ENCODE measurements at regions not wholly inside any gene's neighbourhood (a gene's known extent, or its start where the extent isn't known, plus 50 kb on each side); places are given as distances from the start of the nearest gene placed in this dataset.
"Not testable (repeated sequence)": the region's sequence is repeated elsewhere in the genome, so short reads cannot be mapped to it uniquely, and the experiment has no call there.

DNA sequence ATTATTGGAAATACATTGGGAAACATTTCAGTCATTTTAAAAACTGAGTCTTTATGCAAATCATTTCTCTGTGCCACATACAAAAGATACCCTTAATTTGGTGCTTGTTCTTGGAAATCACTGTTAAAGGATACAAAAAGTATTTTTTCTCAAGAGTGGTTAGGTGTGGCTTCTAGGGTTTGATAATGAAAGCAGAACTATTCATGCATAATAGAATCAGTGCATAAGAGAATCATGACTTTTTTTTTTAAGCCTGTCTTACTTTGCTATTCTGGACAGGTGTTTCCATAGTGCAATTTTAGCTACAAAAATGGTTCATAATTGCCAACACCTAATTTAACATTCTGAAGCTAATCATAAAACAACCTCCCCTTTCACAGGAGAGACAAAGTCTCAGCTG is 233.0 kb upstream of the NRIP1 start:
- no peak for DNase-seq (ENCODE audit: low spot score)
- no peak for TF ChIP-seq CTCF (IDR thresholded peaks at IDR 0.05; ENCODE audit: extremely low read depth, insufficient read depth, missing control alignments)
- in situ Hi-C loops (cut with MboI; ENCODE audit: low pct_unique_long_range_greater_than_20kb, low sequenced_read_pairs, unreplicated experiment): no loop called here

- no peak for TF ChIP-seq CTCF (IDR thresholded peaks at IDR 0.05; ENCODE audit: extremely low read depth, insufficient read depth, missing control alignments)
- DNase-seq (ENCODE audit: low spot score): no peak
Measured at GRCh38 chr21:15298306-15298705, 233.5 kb upstream of the NRIP1 start.

GRCh38 chr21:15298755-15299154 is 234.0 kb upstream of the NRIP1 start:
- in situ Hi-C loops (cut with MboI; ENCODE audit: low pct_unique_long_range_greater_than_20kb, low sequenced_read_pairs, unreplicated experiment); DNase-seq (ENCODE audit: low spot score): not testable (repeated sequence)

More at GRCh38 chr21:15298306-15298705, 233.5 kb upstream of the NRIP1 start:
- in situ Hi-C loops (cut with MboI; ENCODE audit: low pct_unique_long_range_greater_than_20kb, low sequenced_read_pairs, unreplicated experiment): no loop called here

DNA sequence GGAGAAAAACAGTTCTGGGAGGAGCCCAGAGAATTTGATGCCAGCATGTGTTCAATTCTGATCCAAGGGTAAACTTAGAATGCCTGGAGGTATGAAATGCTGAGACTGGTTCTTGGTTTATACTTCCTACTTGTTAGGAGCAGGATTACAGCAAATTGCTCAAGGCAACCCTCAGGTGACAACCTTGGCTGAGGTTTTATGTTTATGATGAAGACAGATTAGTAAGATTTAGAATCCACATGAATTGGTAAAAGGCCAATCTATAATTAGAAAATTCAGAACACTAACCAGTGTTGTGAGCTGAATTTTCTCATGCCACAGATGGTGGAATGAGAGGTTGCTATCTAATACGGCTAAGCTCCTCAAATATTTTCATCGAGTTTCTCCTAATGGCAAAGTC is 235.3 kb upstream of the NRIP1 start:
- in situ Hi-C loops (cut with MboI; ENCODE audit: low pct_unique_long_range_greater_than_20kb, low sequenced_read_pairs, unreplicated experiment): no loop called here
- TF ChIP-seq CTCF (IDR thresholded peaks at IDR 0.05; ENCODE audit: extremely low read depth, insufficient read depth, missing control alignments): no peak
- DNase-seq (ENCODE audit: low spot score): no peak

- no peak for TF ChIP-seq CTCF (IDR thresholded peaks at IDR 0.05; ENCODE audit: extremely low read depth, insufficient read depth, missing control alignments)
- no peak for DNase-seq (ENCODE audit: low spot score)
- in situ Hi-C loops (cut with MboI; ENCODE audit: low pct_unique_long_range_greater_than_20kb, low sequenced_read_pairs, unreplicated experiment): no loop called here
Measured at GRCh38 chr21:15301014-15301413, 236.2 kb upstream of the NRIP1 start.

DNA sequence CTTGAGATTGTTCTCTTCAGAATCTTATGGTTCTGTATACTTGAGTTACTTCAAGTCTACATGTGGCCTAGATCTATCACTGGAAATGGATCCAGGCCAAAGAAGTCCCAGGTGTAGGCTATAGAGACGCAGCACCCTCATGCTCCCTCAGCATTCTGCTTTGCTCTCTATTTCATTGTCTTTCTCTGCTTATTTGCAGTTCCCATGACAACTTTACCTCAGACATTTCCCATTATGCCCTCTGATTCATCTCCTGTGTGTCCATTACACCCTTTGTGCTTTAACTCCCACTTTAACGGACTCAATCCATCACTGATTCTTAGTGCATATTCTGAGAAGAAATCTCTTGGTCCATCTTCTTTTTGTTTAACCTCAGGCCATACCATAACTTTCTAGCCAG is 236.9 kb upstream of the NRIP1 start:
- in situ Hi-C loops (cut with MboI; ENCODE audit: low pct_unique_long_range_greater_than_20kb, low sequenced_read_pairs, unreplicated experiment): no loop called here
- DNase-seq (ENCODE audit: low spot score): no peak
- no peak for TF ChIP-seq CTCF (IDR thresholded peaks at IDR 0.05; ENCODE audit: extremely low read depth, insufficient read depth, missing control alignments)

DNA sequence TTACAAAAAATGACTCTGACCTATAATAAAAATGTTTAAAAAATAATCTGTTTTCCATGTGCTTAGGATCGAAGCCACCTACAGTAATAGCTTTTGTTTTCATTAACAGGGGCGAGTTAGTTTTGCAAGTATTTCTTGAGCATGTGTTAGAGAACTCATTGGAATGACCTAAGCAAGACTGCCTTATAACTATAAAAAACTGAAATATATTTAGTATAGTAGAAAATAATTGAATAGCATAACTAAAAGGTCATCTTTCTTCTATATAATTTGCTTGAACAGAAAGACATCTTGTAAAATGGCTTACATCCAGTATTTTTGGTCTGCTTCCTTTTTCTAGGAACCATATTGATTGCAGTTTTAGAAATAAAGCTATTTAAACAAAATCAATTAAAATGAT is 241.5 kb upstream of the NRIP1 start:
- no peak for DNase-seq (ENCODE audit: low spot score)
- no peak for TF ChIP-seq CTCF (IDR thresholded peaks at IDR 0.05; ENCODE audit: extremely low read depth, insufficient read depth, missing control alignments)
- in situ Hi-C loops (cut with MboI; ENCODE audit: low pct_unique_long_range_greater_than_20kb, low sequenced_read_pairs, unreplicated experiment): no loop called here
